ENCODE measurements at regions not wholly inside any gene's neighbourhood (a gene's known extent, or its start where the extent isn't known, plus 50 kb on each side); places are given as distances from the start of the nearest gene placed in this dataset.
"Not testable (repeated sequence)": the region's sequence is repeated elsewhere in the genome, so short reads cannot be mapped to it uniquely, and the experiment has no call there.

DNA sequence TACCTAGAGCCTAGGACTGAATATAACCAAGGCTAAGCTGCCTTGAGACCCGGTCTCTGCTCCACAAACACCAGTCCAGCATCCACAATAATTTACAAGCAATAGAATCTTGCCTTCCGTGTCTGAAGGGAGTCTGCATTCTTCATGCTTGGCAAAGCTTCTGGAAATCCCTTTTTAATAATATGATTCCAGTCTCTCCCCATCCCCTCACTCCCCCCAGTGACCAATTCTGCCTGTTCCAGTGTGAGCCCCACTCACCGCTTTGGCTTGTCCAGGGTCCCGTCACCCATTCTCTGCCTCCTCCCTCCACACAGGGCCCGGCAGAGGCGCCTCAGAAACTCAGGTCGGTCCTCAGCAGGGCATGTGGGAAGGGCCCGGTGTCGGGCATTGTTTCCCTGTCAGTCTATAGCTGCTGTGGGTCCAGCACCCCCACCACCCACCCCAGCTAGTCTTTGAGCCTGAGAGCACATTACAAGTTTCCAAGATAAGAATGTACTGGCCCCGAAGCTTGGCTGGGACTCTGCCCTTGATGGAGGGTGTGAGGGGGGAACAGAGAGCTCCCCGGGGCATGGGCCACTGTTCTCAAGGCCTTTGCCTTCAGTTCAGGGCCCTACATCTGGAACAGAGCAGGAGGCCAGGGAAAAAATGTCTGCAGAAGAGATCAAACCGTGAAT lies 129.7 kb upstream of the MYCN start:
- DNase-seq = no peak

DNA sequence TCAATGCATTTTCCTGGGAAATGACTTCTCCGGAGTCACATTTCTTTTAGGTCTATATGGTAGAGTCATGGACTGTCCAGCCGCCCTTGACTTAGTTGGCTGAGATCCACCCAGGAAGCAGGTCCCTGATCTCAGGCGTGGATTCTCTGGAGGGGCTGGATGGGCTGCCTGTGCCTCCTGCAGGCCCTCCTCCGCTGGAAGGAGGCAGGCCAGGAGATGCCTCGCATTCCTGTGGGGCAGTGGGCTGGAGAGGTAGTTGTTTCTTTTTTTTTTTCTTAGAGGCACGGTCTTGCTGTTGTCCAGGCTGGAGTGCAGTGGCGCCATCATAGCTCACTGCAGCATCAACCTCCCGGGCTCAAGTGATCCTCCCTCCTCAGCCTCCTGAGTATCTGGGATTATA lies 129.0 kb upstream of the MYCN start:
- no peak for DNase-seq

DNA sequence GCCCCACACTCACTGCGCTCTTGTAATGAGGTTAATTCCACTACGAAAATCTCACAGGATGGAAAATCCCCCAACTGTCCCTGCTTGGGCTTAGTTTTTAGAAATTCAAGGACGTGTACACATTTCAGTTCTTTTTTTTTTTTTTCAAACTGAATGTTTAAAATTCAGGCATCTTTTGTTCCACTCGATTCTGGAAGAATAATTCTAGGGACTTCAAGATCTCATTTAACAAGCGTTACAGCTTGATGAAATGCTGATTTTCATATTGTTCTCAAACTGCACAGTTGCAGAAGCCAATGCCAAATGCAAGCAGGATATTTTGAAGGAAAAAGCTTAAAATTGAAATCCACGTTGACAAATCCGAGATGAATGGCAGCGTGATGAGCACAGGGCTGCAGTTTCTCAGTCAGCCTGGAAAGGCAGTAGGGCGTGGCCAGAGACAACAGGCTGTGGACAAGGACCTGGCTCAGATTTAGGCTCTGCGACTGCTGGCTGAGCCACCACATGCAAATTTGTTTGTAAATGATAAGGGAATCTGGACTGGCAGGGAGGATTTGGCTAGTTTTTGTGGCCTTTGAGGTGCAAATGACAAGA lies 128.1 kb upstream of the MYCN start:
- DNase-seq = no peak

GRCh38 chr2:15813481-15814266 lies 126.7 kb upstream of the MYCN start:
- no peak for DNase-seq

DNA sequence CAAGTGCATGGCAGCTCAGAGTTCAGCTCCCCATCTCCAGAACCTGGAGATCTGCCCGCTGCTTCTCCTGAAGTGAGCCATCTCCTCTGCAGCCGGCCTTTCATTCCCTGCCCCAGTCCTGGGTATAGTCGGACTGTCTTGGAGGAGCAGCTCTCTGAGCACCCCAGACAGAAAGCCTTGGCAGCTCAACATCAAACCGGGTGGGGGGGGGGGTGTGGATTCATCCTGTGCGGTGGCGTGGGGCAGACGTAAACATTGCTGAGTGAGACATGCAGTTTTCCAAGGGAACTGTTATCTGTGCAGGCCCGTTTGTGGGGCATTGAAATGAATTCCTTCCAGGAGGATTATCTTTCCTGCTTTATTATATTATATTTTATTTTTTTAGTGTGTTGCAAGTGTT lies 125.9 kb upstream of the MYCN start:
- no peak for DNase-seq

GRCh38 chr2:15814946-15815345 lies 125.4 kb upstream of the MYCN start:
- DNase-seq = no peak

GRCh38 chr2:15816226-15816625 lies 124.1 kb upstream of the MYCN start:
- no peak for DNase-seq

GRCh38 chr2:15816674-15817406 lies 123.5 kb upstream of the MYCN start:
- no peak for DNase-seq

DNA sequence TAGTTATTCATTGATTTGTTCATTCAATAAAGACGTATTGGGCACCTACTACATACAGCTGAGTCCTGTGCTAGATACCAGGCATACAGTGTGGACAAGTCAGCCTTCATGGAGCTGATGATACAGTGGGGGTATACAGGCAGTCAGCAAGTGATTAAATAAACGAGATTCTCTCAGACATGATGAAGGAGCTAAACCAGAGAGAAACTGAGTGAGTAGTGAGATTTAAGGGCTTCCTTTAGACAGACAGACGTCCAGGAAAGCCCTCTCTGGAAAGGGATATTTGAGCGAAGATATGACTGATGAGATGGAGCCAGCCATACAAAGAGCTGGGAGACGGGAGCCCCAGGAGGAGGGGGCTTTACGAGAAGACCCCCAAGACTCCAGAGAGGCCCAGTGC lies 122.6 kb upstream of the MYCN start:
- DNase-seq = no peak

- DNase-seq = peak; percentile 48
Observed at GRCh38 chr2:15818318-15818753, 122.0 kb upstream of the MYCN start.

GRCh38 chr2:15818881-15819280 lies 121.5 kb upstream of the MYCN start:
- no peak for DNase-seq

- no peak for DNase-seq
Observed at GRCh38 chr2:15819562-15820256, 120.6 kb upstream of the MYCN start.

GRCh38 chr2:15820257-15820566 lies 120.1 kb upstream of the MYCN start:
- DNase-seq = no peak

GRCh38 chr2:15820927-15821326 lies 119.4 kb upstream of the MYCN start:
- no peak for DNase-seq

DNA sequence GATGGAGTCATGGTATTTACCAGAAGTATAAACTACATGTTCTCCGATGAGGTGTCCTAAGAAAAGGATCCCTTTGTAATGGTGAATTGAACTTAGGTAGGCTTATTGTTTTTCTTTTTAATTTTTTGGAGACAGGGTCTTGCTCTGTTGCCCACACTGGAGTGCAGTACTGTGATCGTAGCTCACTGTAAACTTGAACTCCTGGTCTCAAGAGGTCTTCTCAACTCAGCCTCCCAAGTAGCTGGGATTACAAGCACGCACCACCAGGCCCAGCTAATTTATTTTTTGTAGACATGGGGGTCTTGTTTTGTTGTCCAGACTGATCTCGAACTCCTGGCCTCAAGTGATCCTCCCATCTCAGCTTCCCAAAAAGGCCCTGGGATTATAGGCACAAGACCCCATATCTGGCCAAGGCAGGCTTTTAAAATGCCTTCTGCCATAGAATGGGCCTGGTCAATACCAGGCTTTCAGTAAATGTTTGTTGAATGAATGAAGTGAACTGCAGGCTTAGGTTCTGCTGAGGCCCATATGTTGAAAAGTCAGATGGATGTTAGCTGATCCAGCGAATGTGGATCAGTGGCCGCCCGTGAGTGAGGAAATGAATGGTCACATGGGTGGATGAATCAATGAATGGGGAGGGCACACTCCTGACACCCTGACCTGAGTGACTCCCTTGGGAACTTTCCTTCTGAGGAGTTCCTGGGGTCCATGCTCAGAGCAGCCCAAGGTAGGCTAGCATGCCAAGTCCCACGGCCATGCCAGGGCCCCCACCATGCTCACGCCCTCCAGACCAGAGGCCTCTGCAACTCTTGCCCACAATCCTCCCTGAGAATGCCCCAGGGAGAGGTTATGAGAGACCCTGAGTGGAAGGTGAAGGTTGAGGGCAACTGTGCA lies 118.0 kb upstream of the MYCN start:
- DNase-seq = no peak

DNA sequence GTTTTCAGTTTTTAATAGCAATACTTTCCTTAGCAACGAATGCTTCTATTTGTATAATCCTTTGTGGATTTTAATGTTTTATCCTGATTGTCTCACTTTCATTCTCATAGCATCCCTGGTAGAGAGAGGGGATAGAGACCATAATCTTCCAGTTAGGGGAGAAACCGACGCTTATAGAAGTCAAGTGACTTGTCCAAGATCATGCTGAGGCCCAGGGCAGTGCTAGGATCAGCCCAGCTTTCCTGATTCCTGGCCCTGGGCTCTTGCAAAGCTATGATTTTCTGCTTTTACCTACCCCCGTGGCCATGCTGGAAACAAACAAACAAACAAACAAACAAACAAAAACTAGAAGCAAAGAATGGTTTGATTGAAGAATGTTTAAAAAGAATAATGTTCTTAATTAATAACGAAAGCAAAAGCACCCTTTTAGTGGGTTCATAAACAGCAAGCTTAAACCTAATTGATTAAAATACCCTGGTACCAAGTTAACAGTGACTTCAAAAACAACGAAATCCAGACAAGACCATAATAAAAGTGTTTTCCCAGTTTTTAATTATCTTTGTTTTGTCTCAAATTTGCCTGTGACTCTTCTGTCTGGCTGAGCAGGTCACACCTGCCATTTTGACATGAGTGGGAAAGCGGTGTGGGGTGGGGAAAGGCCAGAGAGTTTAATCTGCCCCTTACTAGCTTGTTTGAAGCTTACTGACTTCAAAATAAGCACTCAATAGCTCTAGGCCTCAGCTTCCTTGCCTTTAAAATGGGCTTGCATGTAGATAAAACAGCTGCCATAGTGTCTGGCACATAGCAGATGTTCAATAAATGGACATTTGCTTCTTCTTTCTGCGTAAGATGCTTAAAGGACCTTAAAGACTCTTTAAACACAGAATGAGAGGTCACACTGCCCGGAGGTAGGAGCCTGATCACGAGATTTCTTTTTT lies 116.6 kb upstream of the MYCN start:
- DNase-seq = no peak

DNA sequence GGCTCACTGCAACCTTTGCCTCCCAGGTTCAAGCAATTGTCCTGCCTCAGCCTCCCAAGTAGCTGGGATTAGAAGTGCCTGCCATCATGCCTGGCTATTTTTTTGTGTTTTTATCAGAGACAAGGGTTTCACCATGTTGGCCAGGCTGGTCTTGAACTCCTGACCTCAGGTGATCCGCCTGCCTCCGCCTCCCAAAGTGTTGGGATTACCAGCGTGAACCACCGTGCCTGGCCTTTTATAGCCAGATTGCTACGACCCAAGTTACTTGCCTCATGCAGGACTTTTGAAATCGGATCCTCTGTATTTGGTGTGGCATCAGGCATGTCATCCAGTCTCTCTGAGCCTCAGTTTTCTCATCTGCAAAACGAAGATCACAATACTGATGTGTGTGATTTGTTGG lies 115.9 kb upstream of the MYCN start:
- not testable (repeated sequence) for DNase-seq

DNA sequence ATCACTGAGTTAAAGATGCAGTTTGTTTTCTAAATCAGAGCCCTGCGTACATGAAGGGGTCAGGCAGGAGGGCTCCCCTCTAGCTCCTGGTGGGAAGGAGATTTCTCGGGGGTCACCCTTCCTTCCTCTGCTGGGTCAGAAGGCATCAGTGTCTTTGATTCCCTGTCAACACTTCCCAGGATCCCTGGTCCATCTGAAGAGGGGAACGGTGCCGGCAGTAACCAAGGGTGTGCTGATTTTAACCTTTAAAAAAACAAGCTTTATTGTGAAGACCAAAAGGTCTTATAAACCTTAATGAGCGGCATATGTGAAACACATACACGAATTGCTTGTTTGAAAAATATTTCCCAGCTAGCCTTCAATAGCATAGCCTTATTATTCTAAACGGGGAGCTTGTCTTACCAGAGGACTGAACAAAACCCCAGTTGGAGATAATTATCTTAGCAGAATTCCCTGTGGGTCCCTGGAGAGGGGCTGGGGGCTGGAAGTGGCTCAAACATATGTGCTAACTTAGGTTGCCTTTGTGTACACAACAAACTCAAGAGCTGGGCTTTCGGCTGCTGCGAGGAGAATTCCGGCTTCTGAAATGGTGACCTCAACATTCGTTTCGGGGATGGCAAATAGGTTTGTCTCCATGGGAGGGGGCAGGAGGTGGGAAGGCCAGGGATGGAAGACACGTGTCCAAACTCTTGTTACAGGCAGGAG lies 114.9 kb upstream of the MYCN start:
- DNase-seq = peak; percentile 62

GRCh38 chr2:15826273-15826717 lies 114.1 kb upstream of the MYCN start:
- DNase-seq = no peak

Measured in skin of body (tissue), 1 donor.